ENCODE measurements at regions not wholly inside any gene's neighbourhood (a gene's known extent, or its start where the extent isn't known, plus 50 kb on each side); places are given as distances from the start of the nearest gene placed in this dataset.

DNA sequence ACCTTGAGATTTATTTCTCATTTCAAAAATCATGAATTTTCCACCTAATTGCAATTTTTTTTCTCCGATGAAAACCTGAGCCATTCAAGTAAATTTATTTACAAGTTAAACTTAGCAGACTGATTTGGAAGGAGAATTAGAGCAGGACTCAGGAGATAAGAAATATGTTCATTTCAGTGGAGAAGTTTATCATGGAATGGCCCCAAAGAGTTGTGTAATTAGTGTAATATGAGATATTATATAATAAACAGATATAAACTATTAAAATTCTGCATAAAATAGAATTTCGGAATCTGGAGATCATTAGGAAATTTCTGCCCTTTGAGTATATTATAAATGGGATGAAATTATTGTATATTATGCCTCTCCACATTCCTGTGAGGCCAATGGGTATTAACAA lies 596.8 kb downstream of the QKI start:
- H3K27me3 ChIP-seq (ENCODE audit: low read depth, low read length), result peaks cover 12% of the 10 kb centered on the region; the same call in 1 of the 2 replicates
- H3K4me3 ChIP-seq (ENCODE audit: low read length), result no peak overlapping the region
- no peaks in the 10 kb centered on the region for H4K20me1 ChIP-seq (ENCODE audit: insufficient read depth, low read length)
- no peaks in the 10 kb centered on the region for H3K4me1 ChIP-seq (ENCODE audit: low read length)
- H3K4me2 ChIP-seq (ENCODE audit: low read length), result no peak overlapping the region
- TF ChIP-seq EZH2phosphoT487 (IDR thresholded peaks at IDR 0.05; ENCODE audit: low read depth), result no peak
- TF ChIP-seq, protein P1, sequence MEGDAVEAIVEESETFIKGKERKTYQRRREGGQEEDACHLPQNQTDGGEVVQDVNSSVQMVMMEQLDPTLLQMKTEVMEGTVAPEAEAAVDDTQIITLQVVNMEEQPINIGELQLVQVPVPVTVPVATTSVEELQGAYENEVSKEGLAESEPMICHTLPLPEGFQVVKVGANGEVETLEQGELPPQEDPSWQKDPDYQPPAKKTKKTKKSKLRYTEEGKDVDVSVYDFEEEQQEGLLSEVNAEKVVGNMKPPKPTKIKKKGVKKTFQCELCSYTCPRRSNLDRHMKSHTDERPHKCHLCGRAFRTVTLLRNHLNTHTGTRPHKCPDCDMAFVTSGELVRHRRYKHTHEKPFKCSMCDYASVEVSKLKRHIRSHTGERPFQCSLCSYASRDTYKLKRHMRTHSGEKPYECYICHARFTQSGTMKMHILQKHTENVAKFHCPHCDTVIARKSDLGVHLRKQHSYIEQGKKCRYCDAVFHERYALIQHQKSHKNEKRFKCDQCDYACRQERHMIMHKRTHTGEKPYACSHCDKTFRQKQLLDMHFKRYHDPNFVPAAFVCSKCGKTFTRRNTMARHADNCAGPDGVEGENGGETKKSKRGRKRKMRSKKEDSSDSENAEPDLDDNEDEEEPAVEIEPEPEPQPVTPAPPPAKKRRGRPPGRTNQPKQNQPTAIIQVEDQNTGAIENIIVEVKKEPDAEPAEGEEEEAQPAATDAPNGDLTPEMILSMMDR (IDR thresholded peaks at IDR 0.05; ENCODE audit: low read depth, low read length), result no peak
- no peaks in the 10 kb centered on the region for H3K9me3 ChIP-seq (ENCODE audit: insufficient read depth, low read length)
- H3K79me2 ChIP-seq (ENCODE audit: low read length), result no peaks in the 10 kb centered on the region
- no peak overlapping the region for H3K9ac ChIP-seq (ENCODE audit: low read length)
- H3K36me3 ChIP-seq (replicated peaks; ENCODE audit: low read depth, low read length), result no peaks in the 10 kb centered on the region
- no peak overlapping the region for H2AFZ ChIP-seq (ENCODE audit: low read depth, low read length)
- H3K27ac ChIP-seq (ENCODE audit: low read length), result no peak overlapping the region

DNA sequence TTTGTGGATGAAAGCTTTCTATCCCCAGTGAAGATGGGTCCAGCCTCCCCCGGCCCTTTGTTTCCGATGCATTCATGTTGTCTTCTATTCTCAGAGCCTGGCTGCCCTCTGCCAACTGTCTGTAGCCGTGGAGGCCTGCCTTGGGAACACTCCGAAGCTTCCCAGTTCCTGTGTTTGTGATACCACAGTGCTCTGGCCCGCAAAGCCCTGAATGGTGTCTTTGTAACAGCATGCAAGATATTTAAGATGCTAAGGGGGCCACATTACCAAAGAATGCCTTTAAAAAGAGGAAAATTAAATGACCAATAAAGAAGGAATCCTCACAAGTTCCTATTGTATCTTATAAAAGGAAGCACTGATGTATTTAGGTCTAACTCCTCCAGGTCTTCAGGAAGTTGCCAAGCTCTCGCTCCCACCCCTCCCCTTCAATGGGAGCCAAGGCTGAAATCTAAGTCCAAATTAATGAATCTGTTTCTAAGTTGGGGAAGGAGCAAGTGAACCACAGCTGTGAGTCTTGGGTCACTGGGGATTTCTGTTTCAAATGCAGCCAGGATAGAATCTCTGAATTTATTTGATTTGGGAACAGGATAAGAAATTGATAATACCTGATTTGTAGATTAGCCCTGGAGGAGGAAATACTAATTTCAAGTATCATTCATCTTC lies 596.1 kb downstream of the QKI start:
- TF ChIP-seq, protein P1 (IDR thresholded peaks at IDR 0.05; ENCODE audit: low read depth, low read length), result no peak
- no peak for TF ChIP-seq EZH2phosphoT487 (IDR thresholded peaks at IDR 0.05; ENCODE audit: low read depth)

DNA sequence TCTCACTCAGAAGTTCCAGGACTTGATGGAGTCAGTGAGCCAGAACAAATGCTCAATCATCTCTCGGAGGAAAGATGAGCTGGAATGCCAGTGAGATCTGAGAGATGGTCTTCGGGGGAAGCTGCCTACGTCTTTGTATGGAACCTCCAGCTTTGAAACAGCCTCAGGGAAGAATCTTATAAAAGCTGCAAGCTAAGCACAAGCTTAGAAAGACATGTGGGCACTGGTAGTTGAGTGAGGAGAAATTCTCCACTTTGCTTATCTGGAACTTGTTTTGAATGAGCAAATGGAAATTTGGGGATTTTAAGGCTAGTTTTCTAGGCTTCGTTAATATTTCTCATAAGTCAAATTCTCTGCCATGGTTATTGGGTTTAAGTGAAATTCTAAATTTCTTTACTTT lies 594.4 kb downstream of the QKI start:
- Histone ChIP-seq H3K27me3 (ENCODE audit: low read depth, low read length) (peaks cover 12% of the 10 kb centered on the region; the same call in 1 of the 2 replicates), H3K79me2 (ENCODE audit: low read length) (no peaks in the 10 kb centered on the region), H4K20me1 (ENCODE audit: insufficient read depth, low read length) (no peaks in the 10 kb centered on the region), H2AFZ (ENCODE audit: low read depth, low read length) (no peak overlapping the region), H3K27ac (ENCODE audit: low read length) (no peak overlapping the region), H3K4me2 (ENCODE audit: low read length) (no peak overlapping the region), H3K36me3 (replicated peaks; ENCODE audit: low read depth, low read length) (no peaks in the 10 kb centered on the region), H3K9ac (ENCODE audit: low read length) (no peak overlapping the region), H3K4me3 (ENCODE audit: low read length) (no peak overlapping the region), H3K9me3 (ENCODE audit: insufficient read depth, low read length) (no peaks in the 10 kb centered on the region), H3K4me1 (ENCODE audit: low read length) (no peaks in the 10 kb centered on the region)
- TF ChIP-seq EZH2phosphoT487 (IDR thresholded peaks at IDR 0.05; ENCODE audit: low read depth), result no peak
- TF ChIP-seq, protein P1 (IDR thresholded peaks at IDR 0.05; ENCODE audit: low read depth, low read length), result no peak

More for the DNA sequence above, 596.1 kb downstream of the QKI start:
- Histone ChIP-seq H3K4me1 (ENCODE audit: low read length) (no peaks in the 10 kb centered on the region), H2AFZ (ENCODE audit: low read depth, low read length) (no peak overlapping the region), H3K27me3 (ENCODE audit: low read depth, low read length) (peaks cover 12% of the 10 kb centered on the region; the same call in 1 of the 2 replicates), H3K4me2 (ENCODE audit: low read length) (no peak overlapping the region), H3K36me3 (replicated peaks; ENCODE audit: low read depth, low read length) (no peaks in the 10 kb centered on the region), H3K4me3 (ENCODE audit: low read length) (no peak overlapping the region), H3K79me2 (ENCODE audit: low read length) (no peaks in the 10 kb centered on the region), H4K20me1 (ENCODE audit: insufficient read depth, low read length) (no peaks in the 10 kb centered on the region), H3K9ac (ENCODE audit: low read length) (no peak overlapping the region), H3K27ac (ENCODE audit: low read length) (no peak overlapping the region), H3K9me3 (ENCODE audit: insufficient read depth, low read length) (no peaks in the 10 kb centered on the region)

DNA sequence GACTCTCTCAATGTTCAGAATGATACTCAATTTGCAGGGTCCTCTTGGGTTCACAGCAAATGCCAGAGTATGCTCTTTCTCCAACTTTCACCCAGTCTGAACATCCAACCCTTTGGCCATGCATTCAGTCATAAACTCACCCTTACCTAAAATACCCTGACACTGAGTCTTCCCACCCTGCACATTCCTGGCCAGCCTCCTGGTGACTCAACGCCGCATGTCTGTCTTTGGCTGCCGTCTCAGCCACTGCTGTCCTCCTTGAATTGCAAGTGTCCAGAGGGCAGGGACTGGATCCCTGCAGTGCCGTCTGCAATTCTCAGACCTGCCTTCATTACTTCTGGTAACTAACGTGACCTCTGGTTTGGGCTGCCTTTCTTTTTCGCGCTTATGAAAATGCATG lies 593.4 kb downstream of the QKI start:
- Histone ChIP-seq H2AFZ (ENCODE audit: low read depth, low read length) (no peak overlapping the region), H3K4me1 (ENCODE audit: low read length) (no peaks in the 10 kb centered on the region), H3K79me2 (ENCODE audit: low read length) (no peaks in the 10 kb centered on the region), H4K20me1 (ENCODE audit: insufficient read depth, low read length) (no peaks in the 10 kb centered on the region), H3K4me2 (ENCODE audit: low read length) (no peak overlapping the region), H3K4me3 (ENCODE audit: low read length) (no peak overlapping the region), H3K9me3 (ENCODE audit: insufficient read depth, low read length) (no peaks in the 10 kb centered on the region), H3K27ac (ENCODE audit: low read length) (no peak overlapping the region), H3K36me3 (replicated peaks; ENCODE audit: low read depth, low read length) (no peaks in the 10 kb centered on the region), H3K9ac (ENCODE audit: low read length) (no peak overlapping the region), H3K27me3 (ENCODE audit: low read depth, low read length) (peaks cover 12% of the 10 kb centered on the region; the same call in 1 of the 2 replicates)
- TF ChIP-seq, protein P1 (IDR thresholded peaks at IDR 0.05; ENCODE audit: low read depth, low read length), result no peak
- TF ChIP-seq EZH2phosphoT487 (IDR thresholded peaks at IDR 0.05; ENCODE audit: low read depth), result no peak
